HepG2 (cell line): ENCODE measurements at regions not wholly inside any gene's neighbourhood (a gene's known extent, or its start where the extent isn't known, plus 50 kb on each side); places are given as distances from the start of the nearest gene placed in this dataset.

Experiments used
- BRD4 ChIP-seq: sonication (generic); formaldehyde crosslinking; IDR thresholded peaks from 2 replicates; pipeline ENCODE4 v1.4.0; 2020; ENCODE audit warnings: missing genetic modification reagents
- RBM39 ChIP-seq: fragments of 200-400 bp; formaldehyde crosslinking; IDR thresholded peaks from one replicate; pipeline ENCODE4 v1.6.1; 2018; ENCODE audit warnings: antibody characterized with exemption, mild to moderate bottlenecking, low read depth, low read length; ENCODE audit not compliant: poor library complexity, severe bottlenecking
- SP2 ChIP-seq: sonication (generic); formaldehyde crosslinking; IDR thresholded peaks from 2 replicates; pipeline ENCODE4 v1.5.1; 2020; ENCODE audit warnings: mild to moderate bottlenecking, missing genetic modification reagents
- ZNF430 ChIP-seq: sonication (generic); formaldehyde crosslinking; IDR thresholded peaks from 2 replicates; pipeline ENCODE4 v1.9.0; 2021; ENCODE audit warnings: mild to moderate bottlenecking, missing genetic modification reagents
- TF ChIP-seq, protein P1 (sequence below), 2 experiments: sonication (generic) in 1 of 2; formaldehyde crosslinking in 1 of 2; IDR thresholded peaks; 2 replicates each; pipeline versions ENCODE4 v1.4.0 to v1.6.1; 2018 to 2020; ENCODE audit warnings: missing genetic modification reagents in 2 of 2, borderline replicate concordance in 1 of 2, low read depth in 1 of 2, mild to moderate bottlenecking in 1 of 2, missing biosample characterization in 1 of 2

DNA sequence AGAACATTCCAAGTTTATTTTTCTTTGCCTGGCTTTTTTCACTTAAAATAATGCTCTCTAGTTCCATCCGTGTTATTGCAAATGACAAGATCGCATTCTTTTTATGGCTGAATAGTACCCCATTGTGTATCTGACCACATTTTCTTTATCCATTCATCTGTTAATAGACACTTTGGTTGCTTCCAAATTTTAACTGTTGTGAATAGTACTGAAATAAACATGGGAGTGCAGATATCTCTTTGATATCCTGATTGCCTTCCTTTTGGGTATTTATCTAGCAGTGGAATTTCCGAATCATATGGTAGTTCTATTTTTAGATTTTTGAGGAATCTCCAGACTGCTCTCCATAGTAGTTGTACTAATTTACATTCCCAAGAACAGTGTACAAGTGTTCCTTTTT lies 230.5 kb downstream of the FIGN start:
- TF ChIP-seq ZNF430 (CRISPR knock-in tag) (no peak), BRD4 (CRISPR knock-in tag) (no peak), SP2 (CRISPR knock-in tag) (no peak), RBM39 (no peak)
- TF ChIP-seq, protein P1, sequence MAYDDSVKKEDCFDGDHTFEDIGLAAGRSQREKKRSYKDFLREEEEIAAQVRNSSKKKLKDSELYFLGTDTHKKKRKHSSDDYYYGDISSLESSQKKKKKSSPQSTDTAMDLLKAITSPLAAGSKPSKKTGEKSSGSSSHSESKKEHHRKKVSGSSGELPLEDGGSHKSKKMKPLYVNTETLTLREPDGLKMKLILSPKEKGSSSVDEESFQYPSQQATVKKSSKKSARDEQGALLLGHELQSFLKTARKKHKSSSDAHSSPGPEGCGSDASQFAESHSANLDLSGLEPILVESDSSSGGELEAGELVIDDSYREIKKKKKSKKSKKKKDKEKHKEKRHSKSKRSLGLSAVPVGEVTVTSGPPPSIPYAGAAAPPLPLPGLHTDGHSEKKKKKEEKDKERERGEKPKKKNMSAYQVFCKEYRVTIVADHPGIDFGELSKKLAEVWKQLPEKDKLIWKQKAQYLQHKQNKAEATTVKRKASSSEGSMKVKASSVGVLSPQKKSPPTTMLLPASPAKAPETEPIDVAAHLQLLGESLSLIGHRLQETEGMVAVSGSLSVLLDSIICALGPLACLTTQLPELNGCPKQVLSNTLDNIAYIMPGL (CRISPR knock-in tag; IDR thresholded peaks at IDR 0.05; ENCODE audit: borderline replicate concordance in 1 of 2, low read depth in 1 of 2), result no peak
